ENCODE measurements at regions not wholly inside any gene's neighbourhood (a gene's known extent, or its start where the extent isn't known, plus 50 kb on each side); places are given as distances from the start of the nearest gene placed in this dataset.

DNA sequence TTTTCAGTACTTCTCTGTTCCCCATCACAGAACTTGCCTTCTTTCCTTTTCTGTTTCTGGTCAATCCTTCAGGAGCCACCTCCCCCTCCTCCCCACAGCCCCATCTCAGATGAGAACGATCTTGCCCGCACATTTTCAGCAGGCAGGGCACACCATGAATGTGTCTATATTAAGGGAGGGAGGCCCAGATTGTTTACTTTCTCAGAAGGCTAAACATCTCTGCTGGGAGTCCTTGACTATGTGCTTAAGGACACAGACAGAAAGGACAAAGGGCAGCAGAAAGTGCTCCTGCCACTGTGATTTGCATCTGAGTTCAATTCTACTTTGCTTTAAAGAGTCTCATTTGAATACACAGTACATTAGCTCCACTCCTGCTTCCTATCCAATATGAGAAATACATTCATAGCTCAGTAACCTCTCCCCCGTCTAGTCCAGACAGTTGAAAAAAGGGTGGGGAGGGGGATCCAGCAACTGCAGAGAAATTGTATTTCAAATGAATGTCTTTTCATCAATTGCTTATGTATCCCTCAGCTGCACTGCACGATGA, 175.0 kb upstream of the PARD3B start:
- Histone ChIP-seq H2BK20ac (ENCODE audit: low read depth, low read length, poor library complexity, severe bottlenecking) (no peak overlapping the region), H3K4me2 (ENCODE audit: insufficient read depth, insufficient read length, low read length) (no peak overlapping the region), H3K23me2 (ENCODE audit: insufficient read length, low read depth, low read length, poor library complexity, severe bottlenecking) (no peaks in the 10 kb centered on the region), H3K79me2 (ENCODE audit: insufficient read depth, low read length) (no peaks in the 10 kb centered on the region), H4K91ac (ENCODE audit: insufficient read length, low read depth, low read length) (no peak overlapping the region), H3K4me1 (ENCODE audit: insufficient read depth, low read length) (0 out of 2 replicates have a peak, but pooled peaks cover 4% of the 10 kb centered on the region), H3K79me1 (ENCODE audit: insufficient read depth, low read depth, low read length, poor library complexity, severe bottlenecking) (no peaks in the 10 kb centered on the region), H2AFZ (ENCODE audit: low read length) (no peak overlapping the region), H2BK12ac (ENCODE audit: insufficient read length, low read depth, low read length) (no peak overlapping the region), H4K20me1 (ENCODE audit: control insufficient read depth, insufficient read depth, insufficient read length) (no peaks in the 10 kb centered on the region), H3K14ac (ENCODE audit: insufficient read depth, low read length) (no peak overlapping the region), H2BK5ac (ENCODE audit: insufficient read length, low read length) (no peak overlapping the region), H2BK15ac (ENCODE audit: low read depth, low read length) (no peak overlapping the region), H3K4ac (ENCODE audit: low read depth, low read length) (no peak overlapping the region), H4K5ac (ENCODE audit: insufficient read length, low read depth, low read length) (no peak overlapping the region), H3K18ac (ENCODE audit: insufficient read length, low read depth, low read length) (no peak overlapping the region), H3T11ph (ENCODE audit: low read length) (no peak overlapping the region), H4K8ac (replicated peaks; ENCODE audit: insufficient read length, low read depth, low read length) (no peak overlapping the region), H3K56ac (ENCODE audit: insufficient read length, low read depth, low read length) (no peak overlapping the region), H2BK120ac (ENCODE audit: low read depth, low read length, poor library complexity, severe bottlenecking) (no peak overlapping the region), H3K27ac (ENCODE audit: insufficient read length, low read depth, low read length) (no peak overlapping the region), H3K9ac (ENCODE audit: extremely low read depth, insufficient read length, low read length) (no peak overlapping the region), H3K9me3 (ENCODE audit: control insufficient read depth, low read depth, low read length) (no peaks in the 10 kb centered on the region), H2AK5ac (ENCODE audit: insufficient read length, low read length) (no peak overlapping the region), H3K23ac (ENCODE audit: insufficient read length, low read depth, low read length) (no peak overlapping the region), H3K27me3 (ENCODE audit: insufficient read depth, low read length) (no peaks in the 10 kb centered on the region)
- Mint-ChIP-seq H3K9me3 (peaks cover 6 to 10% of the 10 kb centered on the region in 2 experiments; a peak in 4 of 5 replicates), H3K27ac (peak overlapping the region in 1 of 3 experiments; percentile 26; a peak in 1 of 7 replicates), H3K4me1 (peaks cover 13 to 16% of the 10 kb centered on the region in 2 experiments), H3K4me3 (0 out of 5 replicates have a peak overlapping the region, but pooled peaks of 1 of the 2 experiments have one; percentile 10), H3K36me3 (ENCODE audit: insufficient read depth in 1 of 3, low read depth in 3 of 3) (peaks cover 0 to 14% (median 6%) of the 10 kb centered on the region in 3 experiments; a peak in 3 of 7 replicates), H3K27me3 (ENCODE audit: low read depth) (no peaks in the 10 kb centered on the region)
- no CpG with 5 or more reads among the region's 4 CpGs for WGBS (ENCODE audit: extremely low coverage, insufficient read length, low lambda C conversion rate)
- TF ChIP-seq, protein P1, sequence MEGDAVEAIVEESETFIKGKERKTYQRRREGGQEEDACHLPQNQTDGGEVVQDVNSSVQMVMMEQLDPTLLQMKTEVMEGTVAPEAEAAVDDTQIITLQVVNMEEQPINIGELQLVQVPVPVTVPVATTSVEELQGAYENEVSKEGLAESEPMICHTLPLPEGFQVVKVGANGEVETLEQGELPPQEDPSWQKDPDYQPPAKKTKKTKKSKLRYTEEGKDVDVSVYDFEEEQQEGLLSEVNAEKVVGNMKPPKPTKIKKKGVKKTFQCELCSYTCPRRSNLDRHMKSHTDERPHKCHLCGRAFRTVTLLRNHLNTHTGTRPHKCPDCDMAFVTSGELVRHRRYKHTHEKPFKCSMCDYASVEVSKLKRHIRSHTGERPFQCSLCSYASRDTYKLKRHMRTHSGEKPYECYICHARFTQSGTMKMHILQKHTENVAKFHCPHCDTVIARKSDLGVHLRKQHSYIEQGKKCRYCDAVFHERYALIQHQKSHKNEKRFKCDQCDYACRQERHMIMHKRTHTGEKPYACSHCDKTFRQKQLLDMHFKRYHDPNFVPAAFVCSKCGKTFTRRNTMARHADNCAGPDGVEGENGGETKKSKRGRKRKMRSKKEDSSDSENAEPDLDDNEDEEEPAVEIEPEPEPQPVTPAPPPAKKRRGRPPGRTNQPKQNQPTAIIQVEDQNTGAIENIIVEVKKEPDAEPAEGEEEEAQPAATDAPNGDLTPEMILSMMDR (conservative IDR thresholded peaks at IDR 0.05) = no peak
- no peak for DNase-seq

All from H9 (cell line).